GM19452 (cell line): ENCODE measurements at regions not wholly inside any gene's neighbourhood (a gene's known extent, or its start where the extent isn't known, plus 50 kb on each side); places are given as distances from the start of the nearest gene placed in this dataset.
"Not testable (repeated sequence)": the region's sequence is repeated elsewhere in the genome, so short reads cannot be mapped to it uniquely, and the experiment has no call there.

Experiments used
- ATAC-seq: cut with Tn5 transposase; IDR thresholded peaks from one replicate; pipeline ENCODE4 v1.9.1; 2021; ENCODE audit not compliant: unreplicated experiment

DNA sequence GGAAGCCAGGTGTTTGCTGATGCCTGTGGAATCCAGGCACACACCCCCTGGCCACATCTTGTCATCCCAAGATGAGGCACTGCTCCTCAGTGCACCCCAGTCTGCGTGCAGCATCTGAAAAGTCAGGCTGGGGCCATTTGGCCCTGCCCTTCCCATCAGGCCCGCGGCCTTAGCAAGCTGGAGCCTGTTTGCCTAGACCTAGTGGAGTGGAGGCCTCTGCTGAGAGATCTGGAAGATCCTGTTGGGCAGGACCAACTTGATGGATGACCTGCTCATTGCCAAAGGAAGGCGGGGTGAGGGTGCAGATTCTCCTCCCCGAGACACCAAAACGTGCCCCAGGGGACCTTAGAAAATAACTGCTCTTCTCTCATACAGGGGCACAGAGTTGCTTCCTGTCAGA lies 220.2 kb downstream of the SHQ1 start:
- no peak for ATAC-seq

DNA sequence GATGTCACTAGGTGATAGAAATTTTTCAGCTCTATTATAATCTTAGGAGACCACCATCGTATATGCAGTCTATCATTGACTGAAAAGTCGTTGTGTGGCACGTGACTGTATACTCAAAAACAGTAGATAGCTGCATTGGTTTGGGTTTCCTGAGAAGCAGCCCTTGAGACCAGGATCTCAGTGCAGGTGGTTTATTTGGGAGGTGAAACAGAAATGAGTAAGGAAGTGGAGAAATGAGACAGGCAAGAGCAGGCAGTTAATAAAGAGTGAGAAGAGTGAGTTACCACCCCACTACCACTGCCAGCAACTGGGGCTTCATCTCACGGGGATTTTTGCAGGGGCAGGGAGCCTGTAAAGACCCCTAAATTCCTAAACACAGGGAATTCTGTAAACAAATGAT lies 221.0 kb downstream of the SHQ1 start:
- no peak for ATAC-seq

- no peak for ATAC-seq
Observed at GRCh38 chr3:72625602-72626337, 222.5 kb downstream of the SHQ1 start.

GRCh38 chr3:72624656-72625055 lies 223.6 kb downstream of the SHQ1 start:
- no peak for ATAC-seq

DNA sequence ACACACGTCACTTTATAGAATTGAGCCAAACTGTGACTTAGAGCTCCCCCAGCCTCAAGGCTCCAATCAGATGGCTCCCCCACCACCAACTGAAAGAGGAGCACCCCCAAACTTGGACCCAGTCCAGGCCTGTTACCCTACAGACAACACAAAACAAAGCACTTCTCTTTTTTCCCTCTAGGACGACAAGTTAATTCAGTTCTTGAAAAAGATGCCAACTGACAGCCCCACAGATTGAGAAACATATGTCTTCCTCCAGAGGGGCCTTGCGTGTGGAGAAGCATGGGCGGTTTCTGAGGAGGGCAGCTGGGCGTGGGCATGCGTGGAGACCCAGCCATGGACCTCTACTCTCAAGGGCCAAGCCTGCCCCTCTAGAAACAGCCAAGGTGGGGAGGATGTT lies 229.5 kb downstream of the SHQ1 start:
- no peak for ATAC-seq

DNA sequence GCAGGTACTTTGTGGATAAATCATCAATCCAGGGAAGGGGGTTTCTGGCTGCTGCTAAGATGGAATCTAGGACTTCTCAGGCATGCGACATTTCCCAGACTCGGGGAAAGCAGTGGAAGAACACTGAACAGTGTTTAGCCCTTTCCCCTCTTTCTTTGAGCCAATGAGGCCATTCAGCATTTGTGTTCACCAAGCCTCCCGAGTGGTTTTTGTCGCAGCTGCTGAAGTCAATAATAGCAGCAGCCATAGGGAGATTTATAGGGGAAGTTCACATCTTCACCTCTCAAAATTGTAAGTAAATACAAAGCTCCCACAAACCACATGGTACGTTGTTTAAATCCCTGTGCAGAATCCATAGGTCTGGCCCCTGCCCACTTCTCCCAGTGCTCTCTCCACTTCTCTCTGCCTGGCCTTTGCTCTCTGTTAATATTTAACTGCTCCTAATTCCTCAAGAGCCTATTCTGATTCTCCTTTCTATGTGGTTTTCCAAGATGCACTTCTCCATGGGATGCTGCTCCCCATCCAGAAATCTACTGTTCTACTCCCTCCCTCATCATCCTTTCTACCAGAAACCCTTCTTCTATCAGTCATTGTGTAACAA lies 230.7 kb downstream of the SHQ1 start:
- ATAC-seq, result no peak

GRCh38 chr3:72615776-72616175 lies 232.5 kb downstream of the SHQ1 start:
- ATAC-seq, result no peak

DNA sequence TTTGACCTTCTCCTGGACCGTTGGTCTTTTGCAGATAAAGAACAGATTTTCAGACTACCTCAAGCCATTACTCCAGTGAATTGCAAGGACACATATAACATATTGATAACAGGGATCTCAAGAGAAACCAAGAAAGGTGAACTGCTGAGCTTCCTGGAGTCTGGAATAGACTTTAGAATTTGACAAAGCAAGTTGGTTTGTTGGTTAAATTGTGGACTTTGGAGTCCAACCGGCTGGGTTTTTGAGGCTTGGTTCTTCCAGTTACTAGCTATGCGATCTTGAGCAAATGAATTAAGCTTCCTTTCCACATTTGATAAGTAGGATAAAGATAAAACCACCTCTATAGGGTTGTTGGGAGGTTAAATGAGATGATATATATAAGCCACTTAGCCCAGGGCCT lies 233.1 kb downstream of the SHQ1 start:
- no peak for ATAC-seq

GRCh38 chr3:72614394-72615074 lies 233.7 kb downstream of the SHQ1 start:
- no peak for ATAC-seq

GRCh38 chr3:72613871-72614270 lies 234.4 kb downstream of the SHQ1 start:
- ATAC-seq, result no peak

GRCh38 chr3:72609114-72609513 lies 239.1 kb downstream of the SHQ1 start:
- ATAC-seq, result not testable (repeated sequence)

- no peak for ATAC-seq
Observed at GRCh38 chr3:72606005-72606800, 242.0 kb downstream of the SHQ1 start.

- no peak for ATAC-seq
Observed at GRCh38 chr3:72604328-72604727, 243.9 kb downstream of the SHQ1 start.

DNA sequence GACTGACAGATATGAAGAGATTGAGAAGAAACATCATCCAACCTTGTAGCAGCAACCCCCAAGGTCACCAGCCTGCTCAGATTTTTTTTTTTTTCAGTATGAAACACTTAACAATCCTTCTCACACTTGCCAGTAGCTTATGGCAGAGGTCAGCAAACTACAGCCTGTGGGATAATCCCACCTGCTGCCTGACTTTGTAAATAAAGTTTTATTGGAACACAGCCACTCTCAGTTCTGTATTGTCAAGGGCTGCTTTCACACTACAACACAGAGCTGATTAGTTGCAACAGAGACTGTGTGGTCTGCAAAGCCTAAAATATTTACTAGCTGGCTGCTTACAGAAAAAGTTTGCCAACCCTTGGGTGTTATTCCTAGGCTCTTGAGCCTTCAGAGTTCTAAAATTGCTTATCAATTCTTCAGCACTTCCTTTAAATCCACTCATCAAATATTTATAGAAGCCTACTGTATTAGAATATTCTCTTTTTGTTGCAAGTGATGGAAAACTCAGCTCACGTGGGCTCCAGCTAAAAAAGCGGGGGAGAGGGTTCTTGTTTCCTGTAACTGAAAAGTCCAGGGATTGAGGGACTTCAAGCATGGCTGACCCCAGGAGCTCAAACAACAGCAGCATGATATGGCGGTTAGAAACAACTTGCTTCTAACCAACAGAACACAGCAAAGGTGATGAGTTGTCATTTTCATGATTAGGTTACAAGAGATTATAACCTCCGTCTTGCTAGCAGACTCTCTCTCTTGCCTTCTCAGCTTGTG lies 246.1 kb downstream of the SHQ1 start:
- no peak for ATAC-seq

DNA sequence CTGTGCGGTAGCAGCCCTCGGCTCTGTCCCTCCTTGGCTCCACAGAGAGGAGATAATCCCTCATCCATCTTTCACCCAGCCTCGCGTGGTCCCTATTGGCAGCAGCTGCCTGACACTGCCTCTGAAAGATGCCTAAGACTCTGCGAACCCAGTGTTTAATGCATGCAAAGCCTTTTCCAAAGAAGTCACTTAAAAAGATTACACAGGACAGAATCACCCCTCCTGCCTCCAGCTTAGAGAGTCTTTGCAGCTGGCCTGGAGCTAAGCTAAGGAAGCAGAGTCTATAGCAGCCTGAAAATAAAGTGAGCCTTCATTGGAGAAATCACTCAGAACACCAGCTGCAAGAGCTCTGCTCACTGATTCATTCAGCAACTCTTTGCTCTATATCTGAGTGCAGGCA lies 247.2 kb downstream of the SHQ1 start:
- no peak for ATAC-seq

- ATAC-seq, result no peak
Observed at GRCh38 chr3:72597756-72598195, 250.5 kb downstream of the SHQ1 start.

GRCh38 chr3:72597043-72597442 lies 251.2 kb downstream of the SHQ1 start:
- ATAC-seq, result no peak

- ATAC-seq, result no peak
Observed at GRCh38 chr3:72595927-72596610, 252.2 kb downstream of the SHQ1 start.

DNA sequence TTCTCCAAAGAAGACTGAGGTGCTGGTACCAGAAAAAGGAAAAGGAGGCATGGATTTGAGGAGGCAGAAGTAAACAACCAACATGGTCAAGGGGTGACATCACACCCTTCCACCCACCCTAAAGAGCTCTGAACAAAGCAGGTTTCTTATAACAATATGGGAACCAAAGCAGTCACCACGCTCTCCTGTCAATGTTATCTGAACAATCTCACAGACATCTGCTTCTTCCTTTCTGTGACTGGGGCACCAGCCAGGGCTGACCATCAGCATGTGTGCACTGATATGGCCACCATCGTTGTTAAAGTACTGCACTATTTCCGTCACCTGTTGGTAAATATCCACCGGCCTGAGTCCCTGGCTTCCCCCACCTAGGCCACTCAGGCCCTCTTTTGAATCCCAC lies 252.9 kb downstream of the SHQ1 start:
- no peak for ATAC-seq

DNA sequence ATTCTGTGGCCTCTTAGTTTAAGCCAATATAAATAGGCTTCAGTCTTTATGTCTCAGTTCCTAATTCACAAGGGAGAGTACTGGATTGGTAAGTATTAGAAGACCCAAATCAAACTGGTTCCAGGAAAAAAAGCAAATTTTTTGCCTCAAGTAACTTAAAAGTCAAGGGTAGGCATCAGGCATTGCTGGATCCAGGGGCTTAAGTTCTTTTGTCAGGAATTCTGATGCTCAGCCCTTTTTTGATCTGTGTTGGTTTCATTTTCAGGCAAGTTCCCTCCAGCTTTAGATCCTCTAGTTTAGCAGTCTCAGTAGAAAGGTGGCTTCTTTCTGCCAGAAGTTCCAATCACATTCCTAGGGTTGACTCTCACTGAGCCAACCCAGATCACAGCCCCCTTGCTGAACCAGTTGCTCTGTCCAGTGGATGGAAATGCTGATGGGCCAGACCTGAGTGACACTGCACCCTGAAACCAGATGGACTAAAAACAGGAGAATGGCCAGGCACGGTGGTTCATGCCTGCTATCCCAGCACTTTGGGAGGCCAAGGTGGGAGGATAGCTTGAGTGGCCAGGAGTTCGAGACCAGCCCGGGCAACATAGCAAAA lies 253.5 kb downstream of the SHQ1 start:
- no peak for ATAC-seq
